Sigmoid colon (tissue), 6 donors: ENCODE measurements at regions not wholly inside any gene's neighbourhood (a gene's known extent, or its start where the extent isn't known, plus 50 kb on each side); places are given as distances from the start of the nearest gene placed in this dataset.

ENCODE experiments used
- DNase-seq: peaks from one replicate; pipeline ENCODE4 v3.0.0-alpha.2; 2019
- H3K27ac ChIP-seq, 4 donors: fragments of 200-600 bp; sonication (generic); one replicate each; pipeline ENCODE4 v1.5.1; 2016 to 2019; ENCODE audit warnings: mild to moderate bottlenecking in 1 of 4
- H3K27me3 ChIP-seq, 3 donors: fragments of 200-600 bp; sonication (generic); one replicate each; pipeline ENCODE4 v1.5.1; 2019; ENCODE audit warnings: mild to moderate bottlenecking in 1 of 3
- H3K36me3 ChIP-seq, 4 donors: fragments of 200-600 bp; sonication (generic); one replicate each; pipeline ENCODE4 v1.5.1; 2016 to 2019
- H3K4me1 ChIP-seq, 4 donors: fragments of 200-600 bp; sonication (generic); one replicate each; pipeline ENCODE4 v1.5.1; 2017 to 2019
- H3K4me3 ChIP-seq, 4 donors: fragments of 200-600 bp; sonication (generic); one replicate each; pipeline ENCODE4 v1.5.1; 2017 to 2019; ENCODE audit warnings: mild to moderate bottlenecking in 2 of 4, moderate library complexity in 1 of 4
- H3K9me3 ChIP-seq, 4 donors: fragments of 200-600 bp in 3 of 4; sonication (generic) in 3 of 4; one replicate each; pipeline versions ENCODE4 v1.5.1 to v1.6.1; 2013 to 2019
- EP300 ChIP-seq, 4 donors: sonication (generic); formaldehyde crosslinking; IDR thresholded peaks; one replicate each; pipeline ENCODE4 v1.6.1; 2017; ENCODE audit warnings: antibody characterized with exemption in 4 of 4
- POLR2A ChIP-seq, 2 donors: fragments of 450-650 bp; IDR thresholded peaks; one replicate each; pipeline ENCODE4 v1.6.1; 2016; ENCODE audit warnings: antibody characterized with exemption in 2 of 2, mild to moderate bottlenecking in 2 of 2, moderate library complexity in 2 of 2
- POLR2AphosphoS5 ChIP-seq, 4 donors: sonication (generic); formaldehyde crosslinking; IDR thresholded peaks; one replicate each; pipeline ENCODE4 v1.6.1; 2017; ENCODE audit warnings: antibody characterized with exemption in 4 of 4
- WGBS, 2 donors: extraction: QIAGEN DNeasy Blood & Tissue Kit; methylation state at CpG; one replicate each; pipeline ENCODE4 v1.1.7; 2013; 5-methylcytosine and 5-hydroxymethylcytosine counted together
- intact Hi-C: fragments of 100-400 bp; cut with DNase I; formaldehyde crosslinking; loops from one replicate; pipeline ENCODE4 v1.15.1; 2023
- TF ChIP-seq, protein P1 (sequence below), 4 experiments: fragments of 450-650 bp in 3 of 4; fragments of 200-600 bp in 1 of 4; IDR thresholded peaks; one replicate each; pipeline ENCODE4 v1.5.1; 2016 to 2019; ENCODE audit warnings: antibody characterized with exemption in 4 of 4, mild to moderate bottlenecking in 3 of 4, moderate library complexity in 2 of 4
- donor health status: healthy with polysubstance abuse.
- donor health status: healthy.

DNA sequence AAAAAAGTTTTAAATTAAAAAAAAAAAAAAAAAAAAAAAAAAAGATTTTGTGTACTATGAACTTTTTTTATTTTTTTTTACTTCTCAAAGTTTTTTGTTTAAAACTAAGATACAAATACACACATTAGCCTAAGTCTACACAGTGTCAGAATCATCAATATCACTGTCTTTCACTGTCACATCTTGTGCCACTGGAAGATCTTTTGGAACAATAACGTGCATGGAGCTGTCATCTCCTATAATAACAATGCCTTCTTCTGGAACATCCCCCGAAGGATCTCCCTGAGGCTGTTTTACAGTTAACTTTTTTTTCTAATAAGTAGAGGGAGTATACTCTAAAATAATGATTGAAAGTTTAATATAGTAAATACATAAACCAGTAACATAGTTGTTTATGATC is 295.7 kb downstream of the KCNJ2 start:
- H3K9me3 ChIP-seq = no peaks in the 10 kb centered on the region
- H3K27ac ChIP-seq = no peak overlapping the region
- H3K27me3 ChIP-seq = no peaks in the 10 kb centered on the region
- WGBS, 2 donors = 86% methylated on average over 2 of the region's 2 CpGs
- intact Hi-C loops = no loop called here
- no peak for TF ChIP-seq POLR2AphosphoS5 (IDR thresholded peaks at IDR 0.05)
- TF ChIP-seq POLR2A (IDR thresholded peaks at IDR 0.05) = no peak
- TF ChIP-seq, protein P1, sequence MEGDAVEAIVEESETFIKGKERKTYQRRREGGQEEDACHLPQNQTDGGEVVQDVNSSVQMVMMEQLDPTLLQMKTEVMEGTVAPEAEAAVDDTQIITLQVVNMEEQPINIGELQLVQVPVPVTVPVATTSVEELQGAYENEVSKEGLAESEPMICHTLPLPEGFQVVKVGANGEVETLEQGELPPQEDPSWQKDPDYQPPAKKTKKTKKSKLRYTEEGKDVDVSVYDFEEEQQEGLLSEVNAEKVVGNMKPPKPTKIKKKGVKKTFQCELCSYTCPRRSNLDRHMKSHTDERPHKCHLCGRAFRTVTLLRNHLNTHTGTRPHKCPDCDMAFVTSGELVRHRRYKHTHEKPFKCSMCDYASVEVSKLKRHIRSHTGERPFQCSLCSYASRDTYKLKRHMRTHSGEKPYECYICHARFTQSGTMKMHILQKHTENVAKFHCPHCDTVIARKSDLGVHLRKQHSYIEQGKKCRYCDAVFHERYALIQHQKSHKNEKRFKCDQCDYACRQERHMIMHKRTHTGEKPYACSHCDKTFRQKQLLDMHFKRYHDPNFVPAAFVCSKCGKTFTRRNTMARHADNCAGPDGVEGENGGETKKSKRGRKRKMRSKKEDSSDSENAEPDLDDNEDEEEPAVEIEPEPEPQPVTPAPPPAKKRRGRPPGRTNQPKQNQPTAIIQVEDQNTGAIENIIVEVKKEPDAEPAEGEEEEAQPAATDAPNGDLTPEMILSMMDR (IDR thresholded peaks at IDR 0.05) = no peak
- no peak for TF ChIP-seq EP300 (IDR thresholded peaks at IDR 0.05)
- no peak for DNase-seq
- H3K4me1 ChIP-seq = no peaks in the 10 kb centered on the region
- no peak overlapping the region for H3K4me3 ChIP-seq
- no peaks in the 10 kb centered on the region for H3K36me3 ChIP-seq

DNA sequence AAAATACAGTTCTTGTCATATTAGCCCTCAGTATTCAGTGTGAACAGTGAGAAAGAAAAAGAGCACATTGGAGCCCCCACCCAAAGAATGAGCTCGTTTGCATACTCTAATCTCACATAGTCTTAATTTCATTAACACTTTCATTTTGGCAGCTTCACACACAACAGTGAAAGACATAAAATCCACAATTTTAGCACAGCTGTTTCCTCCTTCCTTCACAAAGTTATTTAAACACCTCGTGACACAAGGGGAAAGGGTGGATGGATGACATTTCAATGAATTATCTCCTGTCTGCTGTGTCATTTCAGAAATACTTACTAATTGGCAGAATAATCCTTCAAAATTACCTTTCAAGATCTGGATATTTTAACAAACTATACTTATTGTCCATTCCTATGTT is 299.3 kb downstream of the KCNJ2 start:
- H3K36me3 ChIP-seq = no peaks in the 10 kb centered on the region
- intact Hi-C loops = no loop called here
- 29 to 52% methylated on average over 2 of the region's 2 CpGs for WGBS, 2 donors

GRCh38 chr17:70473049-70473448 is 303.7 kb downstream of the KCNJ2 start:
- Histone ChIP-seq H3K27me3 (no peaks in the 10 kb centered on the region), H3K36me3 (no peaks in the 10 kb centered on the region), H3K27ac (no peak overlapping the region), H3K4me3 (no peak overlapping the region), H3K4me1 (no peaks in the 10 kb centered on the region), H3K9me3 (no peaks in the 10 kb centered on the region)
- no peak for DNase-seq
- WGBS, 2 donors = 95 to 97% methylated on average over 4 of the region's 4 CpGs
- TF ChIP-seq, protein P1 (IDR thresholded peaks at IDR 0.05) = no peak
- no peak for TF ChIP-seq POLR2AphosphoS5 (IDR thresholded peaks at IDR 0.05)
- TF ChIP-seq EP300 (IDR thresholded peaks at IDR 0.05) = no peak
- intact Hi-C loops = no loop called here

More for the DNA sequence above, 299.3 kb downstream of the KCNJ2 start:
- no peaks in the 10 kb centered on the region for H3K9me3 ChIP-seq
- no peak overlapping the region for H3K27ac ChIP-seq
- DNase-seq = no peak
- no peak for TF ChIP-seq POLR2A (IDR thresholded peaks at IDR 0.05)
- no peak for TF ChIP-seq EP300 (IDR thresholded peaks at IDR 0.05)
- TF ChIP-seq POLR2AphosphoS5 (IDR thresholded peaks at IDR 0.05) = no peak
- TF ChIP-seq, protein P1 (IDR thresholded peaks at IDR 0.05) = no peak
- no peaks in the 10 kb centered on the region for H3K27me3 ChIP-seq
- no peak overlapping the region for H3K4me3 ChIP-seq
- no peaks in the 10 kb centered on the region for H3K4me1 ChIP-seq

- 85 to 88% methylated on average over 3 of the region's 3 CpGs for WGBS, 2 donors
- Histone ChIP-seq H3K4me1 (no peaks in the 10 kb centered on the region), H3K4me3 (no peak overlapping the region), H3K9me3 (no peaks in the 10 kb centered on the region), H3K27ac (no peak overlapping the region), H3K36me3 (no peaks in the 10 kb centered on the region), H3K27me3 (no peaks in the 10 kb centered on the region)
- no peak for TF ChIP-seq EP300 (IDR thresholded peaks at IDR 0.05)
- no peak for TF ChIP-seq POLR2A (IDR thresholded peaks at IDR 0.05)
- TF ChIP-seq POLR2AphosphoS5 (IDR thresholded peaks at IDR 0.05) = no peak
- TF ChIP-seq, protein P1 (IDR thresholded peaks at IDR 0.05) = no peak
- DNase-seq = no peak
- intact Hi-C loops = no loop called here
These were observed 307.0 kb downstream of the KCNJ2 start for GRCh38 chr17:70476368-70476767.

- H3K27me3 ChIP-seq = no peaks in the 10 kb centered on the region
- TF ChIP-seq, protein P1 (IDR thresholded peaks at IDR 0.05) = no peak
- TF ChIP-seq POLR2A (IDR thresholded peaks at IDR 0.05) = no peak
- no peak for TF ChIP-seq EP300 (IDR thresholded peaks at IDR 0.05)
- TF ChIP-seq POLR2AphosphoS5 (IDR thresholded peaks at IDR 0.05) = no peak
- DNase-seq = no peak
- H3K4me3 ChIP-seq = no peak overlapping the region
- no peaks in the 10 kb centered on the region for H3K36me3 ChIP-seq
- H3K4me1 ChIP-seq = no peaks in the 10 kb centered on the region
- H3K27ac ChIP-seq = no peak overlapping the region
- WGBS, 2 donors = 83 to 87% methylated on average over 5 of the region's 5 CpGs
- no peaks in the 10 kb centered on the region for H3K9me3 ChIP-seq
- intact Hi-C loops = no loop called here
These were observed 309.6 kb downstream of the KCNJ2 start for GRCh38 chr17:70478902-70479301.
